Fibroblast of upper back skin (primary cell): ENCODE measurements at regions not wholly inside any gene's neighbourhood (a gene's known extent, or its start where the extent isn't known, plus 50 kb on each side); places are given as distances from the start of the nearest gene placed in this dataset.
A peak's percentile ranks its signal among the peaks of the same experiment; 100 is the strongest.
"Not testable (repeated sequence)": the region's sequence is repeated elsewhere in the genome, so short reads cannot be mapped to it uniquely, and the experiment has no call there.

ENCODE experiments used
- DNase-seq: peaks from one replicate; pipeline ENCODE4 v3.0.0-alpha.2; 2013

DNA sequence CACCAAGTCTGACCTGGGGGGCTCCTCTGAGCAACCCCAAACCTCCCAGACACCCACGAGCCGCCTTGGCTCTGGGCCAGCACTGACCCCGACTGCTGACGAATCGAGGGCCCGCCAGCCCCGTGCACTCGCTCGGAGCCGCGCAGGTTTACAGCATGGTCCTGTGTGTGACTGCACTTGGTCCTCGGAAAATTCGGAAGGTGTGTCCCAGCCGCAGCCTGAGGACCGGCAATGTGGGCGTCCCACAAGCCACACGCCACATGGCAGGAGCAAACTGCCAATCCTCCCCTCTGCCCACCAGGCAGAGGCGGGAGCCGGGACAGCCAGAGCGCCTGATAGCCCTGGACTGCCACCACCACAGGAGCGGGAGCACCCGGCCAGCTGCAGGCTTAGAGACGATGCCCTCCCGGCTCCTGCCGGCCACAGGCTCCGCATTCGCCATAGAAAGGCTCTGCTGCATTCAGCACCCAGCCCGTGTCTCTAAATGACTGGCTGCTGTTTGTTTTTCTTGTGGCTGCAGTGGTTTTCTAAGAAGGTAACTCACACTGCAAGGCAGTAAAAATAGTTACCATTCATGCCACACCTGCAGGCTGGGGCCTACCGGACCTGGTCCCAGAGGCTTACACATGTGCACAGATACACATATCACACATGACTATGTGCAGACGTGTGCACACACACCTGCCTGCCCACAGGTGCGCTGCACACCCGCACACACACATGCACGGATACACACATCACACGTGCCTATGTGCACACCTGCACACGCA is 5415.3 kb upstream of the TPTE start:
- not testable (repeated sequence) for DNase-seq

DNA sequence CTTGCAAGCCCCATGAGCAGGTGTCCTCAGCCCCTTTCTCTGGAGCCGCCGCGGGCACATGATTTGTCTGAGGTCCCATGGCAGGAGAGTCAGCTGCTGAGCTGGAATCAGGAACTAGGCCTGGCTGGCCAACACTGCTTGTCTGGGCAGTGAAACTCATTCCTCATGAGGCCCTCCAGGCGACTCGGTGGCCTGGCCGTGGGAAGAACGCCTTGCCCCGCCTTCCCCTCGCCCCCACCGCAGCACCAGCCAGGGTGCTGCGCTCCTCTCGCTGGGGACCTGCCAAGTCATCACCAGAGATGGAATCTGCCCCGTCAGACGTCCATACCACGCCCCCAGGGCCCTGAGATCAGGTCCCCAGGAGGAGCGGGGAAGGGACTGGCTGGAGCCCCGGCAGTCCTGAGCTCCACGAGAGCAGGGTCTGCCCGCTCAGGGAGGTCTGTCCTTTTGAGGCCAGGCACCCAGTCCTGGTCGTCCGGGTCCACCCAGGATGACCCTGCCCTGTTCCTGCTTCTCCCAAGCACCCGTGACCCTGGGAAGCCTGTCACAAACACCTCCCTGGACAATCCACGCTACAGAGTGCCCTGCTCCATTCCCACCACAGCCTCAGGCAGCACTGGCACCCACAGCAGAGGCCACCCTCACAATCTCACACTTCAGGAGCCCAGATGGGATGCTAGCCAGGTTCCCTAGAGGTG is 5414.5 kb upstream of the TPTE start:
- DNase-seq, result not testable (repeated sequence)

DNA sequence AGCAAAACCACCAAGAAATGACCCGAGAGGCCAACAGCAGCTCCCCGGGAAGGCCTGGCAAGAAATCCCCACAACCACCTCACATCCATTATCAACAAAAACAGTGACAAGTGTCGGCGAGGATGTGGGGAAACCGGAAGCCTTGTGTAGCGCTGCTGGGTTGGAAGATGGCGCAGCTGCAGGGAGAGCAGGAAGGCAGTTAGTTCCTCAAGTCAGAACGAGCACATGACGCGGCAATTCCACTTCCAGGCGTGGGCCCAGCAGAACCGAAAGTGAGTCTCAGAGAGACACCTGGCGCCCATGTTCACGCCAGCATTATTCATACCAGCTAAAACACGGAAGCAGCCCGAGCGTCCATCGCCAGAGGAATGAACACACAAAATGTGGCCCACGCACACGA is 5413.7 kb upstream of the TPTE start:
- not testable (repeated sequence) for DNase-seq

DNA sequence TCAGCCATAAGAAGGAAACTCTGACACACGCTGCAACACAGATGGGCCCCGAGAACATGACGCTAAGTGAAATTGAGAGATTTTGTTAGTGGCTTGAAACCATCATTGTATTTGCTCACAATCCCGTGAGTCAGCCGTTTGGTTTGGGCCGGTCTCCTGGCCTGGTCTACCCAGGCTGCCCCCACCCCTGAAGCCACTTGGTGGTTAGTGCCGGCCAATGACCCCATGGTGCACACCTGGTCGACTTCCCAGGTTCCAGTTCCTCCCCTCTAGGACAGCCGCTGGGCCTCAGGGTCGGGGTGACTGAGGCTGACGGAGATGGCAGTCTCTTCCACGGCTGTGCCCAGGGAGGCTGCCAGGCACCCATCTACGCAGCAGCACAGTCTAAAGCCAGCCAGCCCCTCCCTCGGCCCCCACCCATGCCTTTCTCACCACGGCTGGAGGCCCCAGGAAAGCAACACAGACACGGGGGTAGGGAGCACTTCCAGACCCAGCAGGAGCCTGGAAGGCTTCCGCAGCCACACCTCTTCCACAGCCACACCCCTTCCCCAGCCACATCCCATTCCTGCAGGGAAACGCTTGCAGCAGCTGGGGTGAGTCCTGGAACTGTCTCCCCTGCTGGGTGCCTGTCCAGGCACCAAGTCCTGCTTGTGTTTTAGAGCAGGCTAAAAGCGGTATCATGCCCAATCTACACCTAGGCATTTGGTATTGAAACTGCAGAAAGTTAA is 5413.2 kb upstream of the TPTE start:
- not testable (repeated sequence) for DNase-seq

DNA sequence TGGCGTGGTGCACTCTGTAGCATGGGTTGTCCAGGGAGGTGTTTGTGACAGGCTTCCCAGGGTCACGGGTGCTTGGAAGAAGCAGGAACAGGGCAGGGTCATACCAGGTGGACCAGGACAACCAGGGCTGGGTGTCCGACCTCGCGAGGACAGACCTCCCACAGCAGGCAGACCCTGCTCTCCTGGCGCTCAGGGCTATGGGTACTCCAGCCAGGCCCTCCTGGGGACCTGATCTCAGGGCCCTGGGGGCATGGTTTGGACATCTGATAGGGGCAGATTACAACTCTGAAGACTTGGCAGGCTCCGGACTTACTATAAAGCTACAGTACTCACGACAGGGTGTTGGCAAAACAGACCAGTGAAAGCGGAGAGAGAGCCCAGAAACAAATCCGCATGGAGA is 5410.2 kb upstream of the TPTE start:
- not testable (repeated sequence) for DNase-seq

DNA sequence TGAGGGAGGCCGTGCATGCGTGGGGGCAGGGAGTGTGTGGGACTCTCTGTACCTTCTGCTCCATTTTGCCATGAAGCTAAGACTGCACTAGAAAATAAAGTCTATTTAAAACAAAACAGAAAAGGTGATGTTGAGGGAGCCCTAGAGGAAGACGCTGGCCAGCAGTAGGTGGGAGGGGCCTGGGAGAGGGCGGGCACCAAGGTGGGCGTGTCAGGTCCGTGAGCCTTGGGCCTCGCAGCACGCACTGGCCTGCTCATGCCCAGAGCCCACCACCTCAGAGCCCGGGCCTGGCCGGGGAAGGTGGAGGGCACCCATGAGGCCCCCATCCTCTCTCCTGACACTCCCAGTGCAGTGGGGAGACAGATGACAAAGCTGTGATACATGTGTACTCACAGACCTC is 5408.3 kb upstream of the TPTE start:
- not testable (repeated sequence) for DNase-seq

DNA sequence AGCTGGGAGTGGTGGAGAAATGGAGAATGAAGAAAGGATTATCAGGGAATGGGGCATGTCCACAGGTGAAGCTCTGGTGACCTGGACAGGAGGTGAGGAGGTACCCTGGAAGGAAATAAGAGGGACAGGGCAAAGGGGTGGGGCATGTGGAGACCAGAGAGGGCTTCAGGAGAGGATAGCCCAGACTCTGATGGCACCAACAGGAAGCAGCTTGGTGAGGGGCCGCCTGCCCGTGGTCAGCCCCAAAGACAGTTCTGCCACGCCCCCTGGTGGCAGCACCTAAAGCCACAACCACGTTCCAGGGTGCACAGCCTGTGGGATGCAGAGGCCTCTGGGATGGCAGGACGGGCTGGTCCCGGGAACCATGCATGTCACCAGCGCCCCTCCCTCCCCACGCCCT is 5406.9 kb upstream of the TPTE start:
- DNase-seq, result not testable (repeated sequence)

DNA sequence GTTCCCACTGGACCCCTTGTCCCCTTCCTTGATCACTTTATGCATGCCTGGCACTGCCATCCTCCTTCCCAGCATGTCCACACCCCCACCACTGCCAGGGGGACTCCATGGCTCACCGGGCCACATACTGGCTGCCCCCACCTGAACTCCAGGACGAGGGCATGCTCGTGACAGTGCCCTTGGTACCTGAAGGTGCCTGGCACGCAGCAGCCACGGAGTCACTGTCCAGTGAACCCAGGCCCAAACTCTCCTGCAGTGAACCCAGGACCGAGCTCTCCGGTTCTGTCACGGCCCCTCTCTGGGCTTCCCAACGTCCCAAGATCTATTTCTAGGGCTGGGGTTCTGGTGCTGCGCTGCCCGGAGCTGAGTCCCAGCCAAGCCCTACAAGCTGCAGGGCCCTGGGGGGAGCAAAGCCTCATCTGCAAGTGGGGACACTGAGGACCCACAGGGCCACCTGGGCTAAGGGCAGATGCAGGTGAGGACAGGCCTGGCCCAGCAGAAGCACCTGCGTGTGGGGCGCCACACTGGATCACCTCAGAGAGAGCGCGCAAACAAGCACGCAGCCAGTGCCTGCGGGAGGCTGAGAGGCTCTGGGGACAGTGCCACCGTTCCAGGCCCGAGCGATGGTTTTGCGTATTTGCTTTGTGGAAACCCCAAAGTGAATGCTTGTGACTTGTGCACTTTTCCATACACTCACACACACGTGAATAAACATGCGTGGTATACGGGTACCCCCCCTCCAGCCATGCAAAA is 5406.3 kb upstream of the TPTE start:
- DNase-seq, result not testable (repeated sequence)

DNA sequence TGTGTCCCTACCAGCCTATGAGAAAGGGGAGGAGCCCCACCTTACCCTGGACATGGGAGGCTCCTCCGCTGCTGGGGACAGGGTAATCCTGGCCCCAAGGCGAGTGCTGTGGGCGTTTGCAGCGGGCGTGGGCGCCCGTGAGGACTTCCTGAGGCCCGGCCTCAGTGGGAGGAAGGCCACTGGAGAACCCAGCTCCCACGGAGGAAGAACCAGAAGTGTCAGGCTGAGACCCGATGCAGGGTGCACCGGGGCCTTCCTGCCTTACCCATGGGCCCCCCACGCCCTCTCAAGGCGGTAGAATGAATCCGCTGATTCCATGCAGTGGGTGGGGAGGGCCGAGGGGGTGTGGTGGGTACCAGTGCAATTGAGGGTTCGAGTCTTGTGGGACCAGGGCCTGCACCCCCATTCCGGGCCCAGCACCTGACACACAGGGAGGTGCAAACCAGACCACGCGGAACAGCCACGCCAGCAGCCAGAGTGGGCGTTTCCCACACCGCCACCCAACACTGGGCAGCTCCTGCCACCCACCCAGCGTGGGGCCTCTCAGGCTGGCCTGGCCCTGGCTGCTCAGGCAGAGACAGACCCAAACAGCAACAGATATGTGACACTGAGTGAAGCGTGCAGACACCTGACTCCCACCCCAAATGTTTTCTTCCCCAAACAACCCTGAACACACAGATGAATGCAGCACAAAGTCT is 5405.6 kb upstream of the TPTE start:
- not testable (repeated sequence) for DNase-seq

DNA sequence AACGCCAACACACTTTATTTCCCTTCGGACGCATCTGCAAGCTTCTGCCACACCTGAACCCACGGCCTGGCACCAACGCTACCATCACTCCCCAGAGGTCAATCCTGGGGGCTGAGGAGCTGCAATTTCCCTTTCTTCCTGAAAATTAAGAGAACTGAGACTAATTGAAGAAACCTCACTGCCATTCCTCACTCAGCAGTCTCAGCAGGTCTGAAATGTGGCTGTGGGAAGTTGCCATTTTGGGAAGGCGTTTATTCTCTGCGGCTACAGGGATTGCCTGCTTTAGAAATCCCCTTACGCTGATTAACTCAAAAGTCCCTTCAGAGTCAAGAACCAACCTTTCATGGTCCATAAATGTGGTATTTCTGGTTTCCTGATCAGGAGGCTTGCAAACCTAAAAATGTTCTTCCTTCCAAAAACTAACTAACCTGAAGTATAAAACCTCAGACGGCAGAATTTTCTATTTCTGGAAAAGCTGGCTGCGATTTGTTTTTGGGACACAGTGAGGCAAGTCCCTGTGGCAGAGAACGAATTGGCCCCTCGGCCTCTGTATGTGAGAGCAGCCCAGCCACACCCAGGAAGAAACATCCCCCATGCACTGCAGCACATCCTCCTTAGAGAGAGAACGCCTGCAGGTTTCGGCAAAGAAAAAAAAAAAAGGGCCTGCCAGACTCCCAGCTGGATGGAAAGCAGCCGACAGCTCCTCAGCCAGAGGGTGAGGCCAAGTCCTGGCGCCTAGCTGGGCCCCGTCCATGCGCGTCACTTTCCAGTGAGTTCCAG is 5404.8 kb upstream of the TPTE start:
- DNase-seq, result not testable (repeated sequence)

DNA sequence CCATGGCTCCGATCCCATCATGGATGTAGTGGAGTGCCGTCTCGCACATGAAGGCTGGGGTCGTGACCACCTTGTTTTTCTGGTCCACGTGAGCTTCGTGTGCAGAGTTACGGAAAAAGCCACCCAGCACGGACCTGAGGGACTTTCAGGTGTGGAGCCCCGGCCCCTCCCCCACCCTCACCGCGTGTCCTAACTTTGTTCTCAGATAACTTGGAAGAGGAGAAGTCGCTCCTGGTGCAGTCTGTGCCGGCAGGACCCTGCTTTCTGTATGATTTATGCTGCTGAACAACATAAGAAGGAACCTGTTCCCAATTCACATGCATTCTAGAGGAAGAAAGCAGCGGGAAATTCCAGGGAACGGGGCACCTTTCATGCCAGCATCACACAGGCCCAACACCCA is 5404.2 kb upstream of the TPTE start:
- not testable (repeated sequence) for DNase-seq

DNA sequence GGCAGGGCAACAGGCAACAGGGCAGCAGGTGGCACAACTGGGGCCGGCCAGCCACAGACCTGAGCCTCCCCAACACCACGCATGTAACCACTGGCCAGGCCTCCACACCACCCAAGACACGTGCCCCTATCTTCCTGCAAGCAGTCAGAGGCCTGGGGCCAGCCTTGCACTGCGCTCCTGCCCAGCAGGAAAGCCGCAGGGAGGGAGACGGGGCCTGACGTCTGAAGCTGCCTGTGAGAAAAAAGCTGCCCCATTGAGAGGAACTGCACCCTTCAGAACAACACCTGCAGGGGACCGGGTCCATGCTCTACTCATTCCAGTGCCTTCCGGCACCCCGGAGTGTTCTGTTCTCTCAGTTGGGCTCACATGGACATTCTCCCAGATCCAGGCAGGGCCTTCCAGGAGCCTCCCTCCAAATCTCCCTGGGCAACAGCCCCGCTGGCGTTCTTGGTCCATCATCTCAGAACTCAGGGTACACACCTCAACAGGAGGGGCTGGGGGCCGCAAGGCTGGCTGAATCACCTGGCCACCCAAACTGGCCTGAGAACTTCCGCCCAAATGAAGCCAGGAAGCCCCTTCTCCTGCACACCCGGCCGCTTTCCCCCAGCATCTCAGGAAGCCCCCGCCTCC is 5403.6 kb upstream of the TPTE start:
- not testable (repeated sequence) for DNase-seq

DNA sequence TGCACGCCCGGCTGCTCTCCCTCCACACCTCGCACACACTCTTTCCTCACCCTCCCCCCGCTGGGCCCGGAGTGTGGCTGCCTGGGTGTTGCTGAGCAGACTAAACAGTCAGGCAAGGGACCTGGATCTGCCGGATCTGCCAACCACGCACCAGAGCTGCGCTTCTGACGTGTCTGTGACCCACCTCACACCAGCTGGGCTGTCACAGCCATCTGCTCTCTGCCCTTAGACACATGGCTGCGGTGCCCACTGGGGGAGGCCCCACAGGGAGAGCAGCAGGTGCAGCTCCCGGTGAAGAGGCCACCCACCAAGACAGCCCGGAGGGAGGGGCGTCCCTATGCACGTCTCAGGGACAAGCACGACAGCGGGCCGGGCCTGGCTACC is 5403.1 kb upstream of the TPTE start:
- DNase-seq, result not testable (repeated sequence)

DNA sequence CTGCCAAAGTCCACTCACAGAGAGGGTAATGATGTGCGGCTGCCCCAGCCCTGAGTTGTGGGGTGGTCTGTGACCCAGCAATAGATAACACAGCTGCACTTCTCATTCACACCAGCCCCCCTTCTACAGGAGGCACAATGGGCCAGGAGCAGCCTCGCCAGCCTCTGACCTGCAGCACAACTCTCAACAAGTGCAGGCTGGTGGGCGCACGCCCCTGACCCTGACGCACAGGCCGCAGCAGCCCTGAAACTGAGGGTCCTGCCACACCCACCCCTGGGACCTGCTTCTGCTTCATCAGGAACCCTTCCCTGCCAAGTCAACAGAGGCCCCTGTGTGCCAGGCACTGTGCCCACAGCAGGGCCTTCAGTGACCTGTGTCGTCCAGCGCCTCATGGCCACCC is 5402.2 kb upstream of the TPTE start:
- DNase-seq, result not testable (repeated sequence)

DNA sequence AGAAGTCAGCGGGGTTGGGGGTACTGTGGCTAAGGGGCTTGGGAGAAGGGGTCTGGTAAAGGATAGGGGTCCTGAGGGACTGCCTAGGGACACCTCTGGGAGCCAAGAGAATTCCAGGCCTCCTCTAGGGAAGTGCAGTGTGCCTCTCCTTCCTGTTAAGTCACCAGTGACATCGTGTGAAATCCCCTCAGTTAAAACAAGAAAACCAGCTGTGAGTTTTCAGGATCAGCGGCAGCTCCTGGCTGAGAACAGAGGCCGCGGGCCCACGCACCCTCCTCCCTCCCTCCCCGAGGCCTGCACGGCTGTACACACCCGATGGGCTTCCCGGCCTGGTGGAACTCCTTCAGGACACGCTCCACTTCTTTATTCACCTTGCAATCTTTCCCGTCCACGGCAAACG is 5400.0 kb upstream of the TPTE start:
- DNase-seq, result not testable (repeated sequence)

DNA sequence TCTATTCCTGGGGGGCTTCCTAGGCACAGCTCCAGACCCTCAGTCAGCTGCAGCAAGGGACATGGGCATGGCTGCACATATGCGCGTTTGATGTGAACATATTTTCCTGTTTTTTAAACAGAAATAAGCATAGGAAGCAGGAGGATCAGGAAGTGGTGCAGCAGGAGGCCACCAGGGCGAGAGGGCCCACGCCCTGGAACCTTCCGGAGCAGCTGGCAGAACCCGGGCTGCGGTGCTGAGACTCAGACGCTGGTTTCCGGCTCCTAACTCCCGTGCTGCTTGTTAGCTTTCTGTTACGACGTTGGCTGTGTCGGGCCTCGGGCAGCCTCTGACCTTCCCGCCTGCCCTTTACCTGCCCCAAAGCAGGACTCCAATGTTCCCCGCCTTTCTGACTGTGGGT is 5399.5 kb upstream of the TPTE start:
- not testable (repeated sequence) for DNase-seq

DNA sequence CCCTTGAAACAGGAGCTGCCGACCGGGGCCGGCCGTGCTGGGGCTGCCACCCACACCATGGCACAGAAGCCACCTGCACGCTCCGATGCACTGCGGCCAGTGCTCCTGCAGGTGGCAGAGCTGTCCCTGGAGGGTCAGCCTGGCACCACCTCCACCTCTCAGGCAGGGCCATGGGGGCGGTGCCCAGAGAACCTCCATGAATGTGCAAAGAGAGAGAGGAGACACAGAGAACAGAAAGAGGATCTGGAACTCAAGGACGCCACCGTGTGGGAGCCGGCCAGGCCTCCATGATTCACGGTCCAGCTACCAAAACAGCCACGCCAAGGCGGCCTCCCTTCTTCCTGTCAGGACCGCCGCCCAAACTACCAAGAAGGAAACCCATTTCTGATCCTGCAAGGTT is 5397.7 kb upstream of the TPTE start:
- DNase-seq, result not testable (repeated sequence)

DNA sequence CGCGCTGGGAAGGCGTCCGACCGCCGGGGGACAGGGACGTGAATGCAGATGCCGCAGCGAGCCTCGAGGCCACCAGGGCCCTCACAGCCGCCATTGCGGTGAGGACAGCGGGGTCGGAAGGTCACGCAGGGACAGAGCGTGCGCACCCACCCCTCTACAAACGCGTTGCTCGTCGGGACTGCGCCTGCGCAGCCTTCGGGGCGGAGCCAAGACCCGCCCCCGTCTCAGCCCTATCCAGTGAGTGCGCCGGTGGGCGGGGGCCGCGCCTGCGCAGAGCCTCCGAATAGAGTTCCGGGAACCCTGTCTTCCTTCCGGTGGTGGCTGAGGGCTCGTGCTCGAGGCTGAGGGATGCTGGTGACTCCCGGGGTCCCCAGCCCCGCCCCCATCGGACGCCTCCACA is 5393.1 kb upstream of the TPTE start:
- DNase-seq, result peak; percentile 81

DNA sequence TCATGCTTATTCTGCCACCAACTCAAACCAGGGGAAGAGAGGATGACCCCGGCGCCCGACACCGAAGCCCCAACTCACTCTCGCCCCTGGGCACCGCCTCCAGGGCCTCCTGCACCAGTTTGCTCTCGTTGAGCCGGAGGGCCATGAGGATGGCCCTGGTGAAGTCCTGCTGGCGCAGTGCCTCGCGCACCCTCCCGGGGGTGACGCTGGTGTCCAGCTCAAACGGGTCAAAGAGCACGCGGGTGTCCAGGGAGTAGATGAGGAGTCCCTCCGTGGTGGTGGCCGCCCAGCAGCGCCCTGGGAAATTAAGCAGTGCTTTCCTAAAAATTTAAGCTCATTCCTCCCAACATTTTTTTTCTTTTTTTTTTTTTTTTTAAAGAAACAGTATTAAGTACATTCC is 5387.6 kb upstream of the TPTE start:
- DNase-seq, result not testable (repeated sequence)

DNA sequence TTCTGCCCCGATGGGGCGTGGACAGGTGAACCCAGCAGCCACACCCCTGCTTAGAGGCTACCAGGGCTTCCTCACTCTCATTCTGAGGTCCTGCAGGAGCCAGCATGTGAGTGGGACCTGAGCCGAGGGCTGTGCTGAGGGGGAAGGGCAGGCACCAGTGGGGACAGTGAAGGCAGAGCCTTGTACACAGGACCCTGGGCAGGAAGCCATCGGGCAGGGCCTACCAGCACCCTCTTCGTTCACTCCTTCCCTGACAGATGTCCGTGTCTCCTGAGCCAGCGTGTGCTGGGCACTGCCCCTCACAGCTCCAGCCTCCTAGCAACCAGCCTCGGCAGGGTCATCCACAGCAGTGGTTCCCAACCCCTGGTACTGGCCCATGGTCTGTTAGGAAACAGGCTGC is 5385.0 kb upstream of the TPTE start:
- not testable (repeated sequence) for DNase-seq

DNA sequence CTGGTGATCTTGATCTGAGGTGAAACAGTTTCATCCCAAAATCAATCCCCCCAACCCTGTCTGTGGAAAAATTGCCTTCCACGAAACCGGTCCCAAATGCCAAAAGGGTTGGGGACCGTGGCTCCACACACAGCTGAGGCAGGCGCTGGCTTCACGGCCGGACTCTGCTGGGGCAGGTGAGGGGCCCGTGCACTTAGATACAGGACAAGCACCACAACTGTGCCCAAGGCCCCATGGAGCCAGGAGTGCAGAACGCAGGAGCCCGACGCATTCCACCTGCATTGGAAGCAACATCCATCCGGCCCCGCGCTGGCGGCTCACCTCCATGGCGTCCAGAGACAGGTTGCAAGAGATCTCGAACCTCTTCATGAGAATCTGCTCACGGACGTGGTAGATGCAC is 5384.4 kb upstream of the TPTE start:
- DNase-seq, result not testable (repeated sequence)
